ENCODE measurements at regions not wholly inside any gene's neighbourhood (a gene's known extent, or its start where the extent isn't known, plus 50 kb on each side); places are given as distances from the start of the nearest gene placed in this dataset.

- no peak for DNase-seq (ENCODE audit: low read depth, low spot score)
These were observed 106.5 kb upstream of the DRD2 start for GRCh38 chr11:113581713-113582112.

- no peak for DNase-seq (ENCODE audit: low read depth, low spot score)
These were observed 104.2 kb upstream of the DRD2 start for GRCh38 chr11:113579292-113579940.

- DNase-seq (ENCODE audit: low read depth, low spot score), result no peak
These were observed 103.6 kb upstream of the DRD2 start for GRCh38 chr11:113578715-113579250.

- DNase-seq (ENCODE audit: low read depth, low spot score), result no peak
These were observed 102.8 kb upstream of the DRD2 start for GRCh38 chr11:113578033-113578380.

- DNase-seq (ENCODE audit: low read depth, low spot score), result no peak
These were observed 102.3 kb upstream of the DRD2 start for GRCh38 chr11:113577356-113578032.

GRCh38 chr11:113574586-113574985, 99.4 kb upstream of the DRD2 start:
- no peak for DNase-seq (ENCODE audit: low read depth, low spot score)

- no peak for DNase-seq (ENCODE audit: low read depth, low spot score)
These were observed 99.0 kb upstream of the DRD2 start for GRCh38 chr11:113574171-113574570.

GRCh38 chr11:113572136-113572735, 97.0 kb upstream of the DRD2 start:
- DNase-seq (ENCODE audit: low read depth, low spot score), result no peak

GRCh38 chr11:113571531-113571930, 96.3 kb upstream of the DRD2 start:
- no peak for DNase-seq (ENCODE audit: low read depth, low spot score)

- no peak for DNase-seq (ENCODE audit: low read depth, low spot score)
These were observed 95.7 kb upstream of the DRD2 start for GRCh38 chr11:113570906-113571305.

- no peak for DNase-seq (ENCODE audit: low read depth, low spot score)
These were observed 94.2 kb upstream of the DRD2 start for GRCh38 chr11:113569391-113569790.

GRCh38 chr11:113568566-113568965, 93.4 kb upstream of the DRD2 start:
- no peak for DNase-seq (ENCODE audit: low read depth, low spot score)

GRCh38 chr11:113567867-113568544, 92.8 kb upstream of the DRD2 start:
- no peak for DNase-seq (ENCODE audit: low read depth, low spot score)

- no peak for DNase-seq (ENCODE audit: low read depth, low spot score)
These were observed 91.9 kb upstream of the DRD2 start for GRCh38 chr11:113567097-113567496.

- DNase-seq (ENCODE audit: low read depth, low spot score), result no peak
These were observed 89.4 kb upstream of the DRD2 start for GRCh38 chr11:113564527-113565130.

- no peak for DNase-seq (ENCODE audit: low read depth, low spot score)
These were observed 88.7 kb upstream of the DRD2 start for GRCh38 chr11:113563766-113564526.

GRCh38 chr11:113562981-113563461, 87.8 kb upstream of the DRD2 start:
- no peak for DNase-seq (ENCODE audit: low read depth, low spot score)

GRCh38 chr11:113562576-113562975, 87.4 kb upstream of the DRD2 start:
- DNase-seq (ENCODE audit: low read depth, low spot score), result no peak

GRCh38 chr11:113557926-113558325, 82.7 kb upstream of the DRD2 start:
- DNase-seq (ENCODE audit: low read depth, low spot score), result no peak

GRCh38 chr11:113556036-113556435, 80.8 kb upstream of the DRD2 start:
- DNase-seq (ENCODE audit: low read depth, low spot score), result no peak

GRCh38 chr11:113555071-113555619, 79.9 kb upstream of the DRD2 start:
- DNase-seq (ENCODE audit: low read depth, low spot score), result no peak
